ENCODE measurements at regions not wholly inside any gene's neighbourhood (a gene's known extent, or its start where the extent isn't known, plus 50 kb on each side); places are given as distances from the start of the nearest gene placed in this dataset.
"Not testable (repeated sequence)": the region's sequence is repeated elsewhere in the genome, so short reads cannot be mapped to it uniquely, and the experiment has no call there.

DNA sequence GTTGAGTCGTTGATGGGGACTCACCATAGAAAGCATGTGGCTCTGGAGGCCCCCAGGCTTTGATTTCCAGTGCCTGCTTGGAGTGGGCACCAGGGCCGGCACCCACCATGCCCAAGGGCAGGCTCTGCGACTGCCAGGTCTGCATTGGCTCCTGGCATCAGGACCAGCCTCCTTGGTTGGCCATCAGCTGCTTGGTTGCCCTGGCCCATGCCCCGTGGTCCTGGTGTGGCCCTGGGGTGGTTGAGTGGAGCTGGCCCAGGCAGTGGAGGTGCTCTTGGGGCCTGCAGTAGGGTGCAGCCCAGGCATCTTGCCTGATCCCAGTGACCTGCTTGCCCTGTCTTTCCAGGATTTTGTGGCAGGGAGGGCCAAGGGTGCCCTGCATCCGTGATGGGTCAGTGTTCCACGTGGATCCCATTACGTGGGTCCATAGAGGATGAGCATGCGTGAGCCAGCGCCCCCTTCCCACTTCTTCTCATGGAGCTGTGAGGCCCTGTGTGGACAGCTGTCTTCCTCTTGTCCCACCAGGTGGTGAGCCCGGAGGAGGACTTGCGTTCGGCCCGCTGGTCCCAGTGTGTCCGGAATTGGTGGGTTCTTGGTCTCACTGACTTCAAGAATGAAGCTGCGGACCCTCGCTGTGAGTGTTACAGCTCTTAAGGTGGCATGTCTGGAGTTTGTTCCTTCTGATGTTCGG is 187.0 kb downstream of the UBE3A start:
- Mint-ChIP-seq H3K4me1 (no peaks in the 10 kb centered on the region), H3K27ac (no peak overlapping the region), H3K36me3 (no peaks in the 10 kb centered on the region), H3K27me3 (no peaks in the 10 kb centered on the region), H3K4me3 (no peak overlapping the region), H3K9me3 (peaks cover 18 to 48% (median 23%) of the 10 kb centered on the region in 5 donors)
- CTCF ChIA-PET: no interaction called here
- DNase-seq: no peak
- Histone ChIP-seq H3K4me3 (ENCODE audit: low read length) (no peak overlapping the region), H3K27ac (ENCODE audit: low read depth, low read length) (no peak overlapping the region), H3K4me1 (ENCODE audit: insufficient read depth, low read length) (no peaks in the 10 kb centered on the region), H3K27me3 (ENCODE audit: insufficient read depth, low read length, poor library complexity, severe bottlenecking) (no peaks in the 10 kb centered on the region), H3K36me3 (ENCODE audit: insufficient read depth, low read length) (no peaks in the 10 kb centered on the region), H3K9me3 (ENCODE audit: low read length) (no peaks in the 10 kb centered on the region)
- POLR2A ChIA-PET: no interaction called here

GRCh38 chr15:25253048-25253973 is 185.5 kb downstream of the UBE3A start:
- H3K4me3 Mint-ChIP-seq, POLR2A ChIA-PET, DNase-seq: not testable (repeated sequence)

DNA sequence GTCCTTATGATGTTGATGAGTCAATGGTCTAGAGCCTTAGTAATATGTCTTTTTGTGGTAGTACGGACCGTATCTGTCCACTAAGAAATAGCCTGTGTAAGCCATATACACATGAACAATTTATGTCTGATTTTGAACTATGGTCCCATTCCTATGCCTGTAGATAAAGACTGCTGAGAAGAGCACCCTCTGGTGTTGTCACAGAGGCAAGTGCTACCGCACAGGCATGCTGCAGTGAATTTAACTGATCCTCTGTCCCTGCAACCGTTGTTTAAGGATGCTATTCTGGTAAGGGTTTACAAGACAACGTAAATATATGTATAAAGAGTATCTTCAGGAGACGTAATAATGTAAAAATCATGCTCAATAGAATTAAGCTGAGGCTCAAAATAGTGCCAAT is 170.7 kb downstream of the UBE3A start:
- no peaks in the 10 kb centered on the region for H3K36me3 Mint-ChIP-seq
- H3K27me3 Mint-ChIP-seq: no peaks in the 10 kb centered on the region
- Histone ChIP-seq H3K27ac (ENCODE audit: low read depth, low read length) (no peak overlapping the region), H3K27me3 (ENCODE audit: insufficient read depth, low read length, poor library complexity, severe bottlenecking) (no peaks in the 10 kb centered on the region), H3K4me1 (ENCODE audit: insufficient read depth, low read length) (no peaks in the 10 kb centered on the region), H3K4me3 (ENCODE audit: low read length) (no peak overlapping the region), H3K9me3 (ENCODE audit: low read length) (no peaks in the 10 kb centered on the region), H3K36me3 (ENCODE audit: insufficient read depth, low read length) (no peaks in the 10 kb centered on the region)
- H3K27ac Mint-ChIP-seq: no peak overlapping the region
- no peak for DNase-seq
- H3K4me3 Mint-ChIP-seq: no peak overlapping the region
- ChIA-PET POLR2A (no interaction called here), CTCF (no interaction called here)
- H3K9me3 Mint-ChIP-seq: peaks cover 1 to 20% (median 5%) of the 10 kb centered on the region in 5 donors
- H3K4me1 Mint-ChIP-seq: no peaks in the 10 kb centered on the region

More at GRCh38 chr15:25253048-25253973, 185.5 kb downstream of the UBE3A start:
- CTCF ChIA-PET; H3K27me3 ChIP-seq (ENCODE audit: insufficient read depth, low read length, poor library complexity, severe bottlenecking); H3K4me1 ChIP-seq (ENCODE audit: insufficient read depth, low read length); H3K4me1 Mint-ChIP-seq; H3K36me3 Mint-ChIP-seq; H3K36me3 ChIP-seq (ENCODE audit: insufficient read depth, low read length); H3K9me3 ChIP-seq (ENCODE audit: low read length); H3K27me3 Mint-ChIP-seq; H3K27ac Mint-ChIP-seq; H3K27ac ChIP-seq (ENCODE audit: low read depth, low read length); H3K4me3 ChIP-seq (ENCODE audit: low read length): not testable (repeated sequence)
- peaks cover 22 to 47% (median 34%) of the 10 kb centered on the region in 5 donors for H3K9me3 Mint-ChIP-seq

Data from CD8-positive, alpha-beta memory T cell (primary cell).